Tibial nerve (tissue), 4 donors: ENCODE measurements at regions not wholly inside any gene's neighbourhood (a gene's known extent, or its start where the extent isn't known, plus 50 kb on each side); places are given as distances from the start of the nearest gene placed in this dataset.

ENCODE experiments used
- EP300 ChIP-seq, 2 donors: sonication (generic); formaldehyde crosslinking; IDR thresholded peaks; one replicate each; pipeline ENCODE4 v1.6.1; 2017; ENCODE audit warnings: antibody characterized with exemption in 2 of 2, mild to moderate bottlenecking in 1 of 2
- POLR2A ChIP-seq, 2 donors: fragments of 450-650 bp; IDR thresholded peaks; one replicate each; pipeline ENCODE4 v1.6.1; 2017; ENCODE audit warnings: antibody characterized with exemption in 2 of 2, mild to moderate bottlenecking in 2 of 2, moderate library complexity in 2 of 2
- TF ChIP-seq, protein P1 (sequence below), 5 experiments: fragments of 200-600 bp in 3 of 5; fragments of 450-650 bp in 2 of 5; sonication (generic) in 3 of 5; IDR thresholded peaks; one replicate each; pipeline ENCODE4 v1.5.1; 2016 to 2019; ENCODE audit warnings: antibody characterized with exemption in 5 of 5, mild to moderate bottlenecking in 3 of 5, moderate library complexity in 2 of 5

DNA sequence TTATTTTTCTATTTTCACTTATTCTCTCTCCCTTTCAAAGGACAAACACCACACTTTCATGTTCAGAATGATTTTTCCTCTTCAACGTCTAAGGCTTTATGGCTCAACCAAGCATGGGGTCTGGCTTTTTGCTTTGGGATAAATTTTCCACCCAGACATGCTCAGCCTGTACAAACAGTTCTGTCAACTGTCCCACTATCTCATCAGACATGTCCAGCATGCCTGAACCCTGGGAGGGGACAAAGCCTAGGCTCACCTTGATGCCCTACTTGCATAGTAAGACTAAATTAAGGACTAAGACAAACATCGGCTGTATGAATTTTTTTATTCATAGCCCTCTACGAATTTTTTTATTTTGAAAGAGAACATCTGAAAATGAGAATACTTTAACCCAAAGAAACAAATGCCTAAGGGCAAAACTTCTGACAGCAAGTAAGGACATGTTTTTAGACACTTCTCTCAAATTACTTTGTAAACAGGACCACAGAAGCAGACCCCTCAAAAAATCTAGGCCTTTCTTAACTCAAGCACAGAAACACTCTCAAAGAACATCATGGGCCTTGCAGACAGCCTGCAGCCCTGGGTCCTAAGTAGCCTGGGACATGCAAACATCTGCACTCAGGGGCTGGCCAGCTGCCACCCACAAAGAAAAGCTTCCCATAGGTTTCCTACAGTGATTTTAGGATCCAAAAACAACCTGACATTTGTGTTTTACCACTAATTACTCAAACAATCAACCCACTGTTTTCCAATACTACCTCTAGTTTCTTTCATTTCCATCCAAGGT lies 72.3 kb upstream of the PALMD start:
- TF ChIP-seq EP300 (IDR thresholded peaks at IDR 0.05) (no peak), POLR2A (IDR thresholded peaks at IDR 0.05) (no peak)
- TF ChIP-seq, protein P1, sequence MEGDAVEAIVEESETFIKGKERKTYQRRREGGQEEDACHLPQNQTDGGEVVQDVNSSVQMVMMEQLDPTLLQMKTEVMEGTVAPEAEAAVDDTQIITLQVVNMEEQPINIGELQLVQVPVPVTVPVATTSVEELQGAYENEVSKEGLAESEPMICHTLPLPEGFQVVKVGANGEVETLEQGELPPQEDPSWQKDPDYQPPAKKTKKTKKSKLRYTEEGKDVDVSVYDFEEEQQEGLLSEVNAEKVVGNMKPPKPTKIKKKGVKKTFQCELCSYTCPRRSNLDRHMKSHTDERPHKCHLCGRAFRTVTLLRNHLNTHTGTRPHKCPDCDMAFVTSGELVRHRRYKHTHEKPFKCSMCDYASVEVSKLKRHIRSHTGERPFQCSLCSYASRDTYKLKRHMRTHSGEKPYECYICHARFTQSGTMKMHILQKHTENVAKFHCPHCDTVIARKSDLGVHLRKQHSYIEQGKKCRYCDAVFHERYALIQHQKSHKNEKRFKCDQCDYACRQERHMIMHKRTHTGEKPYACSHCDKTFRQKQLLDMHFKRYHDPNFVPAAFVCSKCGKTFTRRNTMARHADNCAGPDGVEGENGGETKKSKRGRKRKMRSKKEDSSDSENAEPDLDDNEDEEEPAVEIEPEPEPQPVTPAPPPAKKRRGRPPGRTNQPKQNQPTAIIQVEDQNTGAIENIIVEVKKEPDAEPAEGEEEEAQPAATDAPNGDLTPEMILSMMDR (IDR thresholded peaks at IDR 0.05), result no peak
